DOHH2 (cell line): ENCODE measurements at regions not wholly inside any gene's neighbourhood (a gene's known extent, or its start where the extent isn't known, plus 50 kb on each side); places are given as distances from the start of the nearest gene placed in this dataset.

Experiments used
- CTCF ChIP-seq: fragments of 200-600 bp; sonication (generic); IDR thresholded peaks from one replicate; pipeline ENCODE4 v1.5.1; 2014; ENCODE audit warnings: antibody characterized with exemption, mild to moderate bottlenecking, low read depth, low read length; ENCODE audit not compliant: poor library complexity, severe bottlenecking
- EZH2phosphoT487 ChIP-seq: fragments of 200-600 bp; sonication (generic); IDR thresholded peaks from 2 replicates; pipeline ENCODE4 v1.6.1; 2017; ENCODE audit warnings: borderline replicate concordance, mild to moderate bottlenecking, antibody characterized with exemption, low read length, moderate library complexity, mixed read lengths

- no peak for TF ChIP-seq CTCF
- TF ChIP-seq EZH2phosphoT487: no peak
Measured at GRCh38 chr6:165806126-165806810, 143.2 kb upstream of the PDE10A start.
